Suppressor macrophage (primary cell): ENCODE measurements at regions not wholly inside any gene's neighbourhood (a gene's known extent, or its start where the extent isn't known, plus 50 kb on each side); places are given as distances from the start of the nearest gene placed in this dataset.

Experiments
- DNase-seq, 4 experiments: peaks; one replicate each; pipeline ENCODE4 v3.0.0-alpha.2; 2020 to 2022

GRCh38 chr6:168210239-168211105 is 109.1 kb downstream of the DACT2 start:
- DNase-seq = no peak

DNA sequence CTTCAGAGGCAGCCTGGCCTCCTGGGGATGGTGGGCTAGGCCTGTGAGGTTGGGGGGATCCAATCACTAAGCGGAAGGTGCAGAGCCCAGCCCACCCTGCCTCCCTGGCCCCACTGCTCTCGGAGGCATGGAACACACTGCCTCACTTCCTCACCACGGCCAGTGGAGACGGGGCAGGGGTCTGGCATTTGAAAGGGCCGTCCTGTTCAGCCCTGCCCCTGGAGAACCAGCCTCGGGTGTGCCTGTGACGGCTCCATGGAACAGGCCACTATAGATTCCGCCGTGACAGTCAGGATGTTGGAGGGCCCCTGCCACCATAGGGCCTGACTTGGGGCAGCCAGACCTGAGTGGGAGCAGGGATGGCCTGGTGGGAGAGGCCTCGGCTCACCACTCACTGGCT is 110.2 kb downstream of the DACT2 start:
- DNase-seq = no peak

DNA sequence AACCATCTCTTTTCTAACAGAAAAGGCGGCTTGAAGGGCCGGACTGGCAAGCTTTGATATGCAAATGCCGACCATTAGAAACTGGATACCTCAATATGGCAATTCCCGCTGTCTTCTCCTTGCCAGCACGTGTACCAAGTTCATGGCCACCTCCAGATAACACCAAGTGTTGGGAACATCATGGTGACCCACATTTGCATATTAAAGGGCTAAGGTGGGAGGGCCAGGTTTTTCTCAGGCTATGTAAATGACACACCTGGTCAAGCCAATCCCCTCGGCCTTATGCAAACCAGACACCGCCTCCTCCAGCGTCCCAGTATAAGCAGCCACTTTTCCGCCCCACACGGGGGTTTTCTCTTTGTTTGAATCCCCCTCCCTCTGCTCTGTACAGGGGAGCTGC is 110.7 kb downstream of the DACT2 start:
- no peak for DNase-seq

- DNase-seq = no peak
These were observed 111.2 kb downstream of the DACT2 start for GRCh38 chr6:168208402-168208801.

DNA sequence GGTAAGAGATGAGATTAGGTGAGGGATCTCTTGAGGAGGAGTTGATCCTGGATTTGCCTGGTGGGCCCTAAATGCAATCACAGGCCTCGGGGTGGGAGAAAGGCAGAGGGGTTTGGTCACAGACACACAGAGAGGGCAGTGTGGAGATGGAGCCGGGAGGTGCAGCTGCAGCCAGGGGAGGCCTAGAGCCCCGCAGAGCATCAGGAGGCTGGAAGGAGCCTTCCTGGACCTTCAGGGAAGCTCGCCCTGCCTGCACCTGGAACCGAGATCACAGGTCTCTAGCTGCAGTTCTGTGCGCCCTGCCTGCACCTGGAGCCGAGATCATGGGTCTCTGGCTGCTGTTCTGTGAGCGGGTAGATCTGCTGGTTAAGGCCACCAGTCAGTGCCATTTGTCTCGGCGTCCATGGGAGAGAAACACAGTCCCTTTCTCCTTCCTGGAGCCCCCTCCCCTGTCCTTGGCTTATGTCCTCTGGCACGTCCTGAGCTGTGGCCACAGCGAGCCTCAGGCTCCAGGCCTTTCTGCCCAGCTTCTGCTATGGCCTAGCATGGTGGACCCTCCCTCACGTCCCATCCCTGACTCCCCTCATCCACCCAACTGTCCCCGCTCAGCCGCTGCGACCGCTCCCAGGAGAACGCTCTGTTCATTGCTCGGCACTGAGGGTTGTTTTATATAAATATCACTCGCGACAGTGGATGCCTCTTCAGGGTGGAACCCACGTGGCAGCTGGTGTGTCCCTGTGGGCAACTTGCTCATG is 112.0 kb downstream of the DACT2 start:
- DNase-seq = no peak

- DNase-seq = no peak
These were observed 112.8 kb downstream of the DACT2 start for GRCh38 chr6:168206661-168207274.

- no peak for DNase-seq
These were observed 113.4 kb downstream of the DACT2 start for GRCh38 chr6:168206186-168206585.

GRCh38 chr6:168201799-168202198 is 117.8 kb downstream of the DACT2 start:
- DNase-seq = no peak

DNA sequence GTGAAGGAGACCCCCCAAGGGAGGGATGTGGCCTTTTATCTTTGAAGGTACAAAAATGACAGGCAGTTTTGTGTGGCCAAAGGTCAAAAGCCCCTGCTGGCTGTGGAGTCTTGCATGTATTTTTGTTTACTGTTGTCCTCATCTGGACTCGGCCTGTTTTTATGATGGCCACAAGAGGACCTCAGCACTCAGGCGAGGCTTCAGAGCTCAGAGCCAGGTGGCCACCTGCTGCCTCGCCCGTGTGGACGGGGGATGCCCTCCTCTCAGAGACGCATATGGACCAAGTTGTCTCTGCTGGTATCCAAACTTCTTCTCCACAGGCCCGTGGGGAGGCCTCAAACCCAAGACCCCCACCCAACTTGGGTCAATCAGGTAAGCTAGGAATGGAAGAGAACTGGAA is 118.2 kb downstream of the DACT2 start:
- DNase-seq = no peak

DNA sequence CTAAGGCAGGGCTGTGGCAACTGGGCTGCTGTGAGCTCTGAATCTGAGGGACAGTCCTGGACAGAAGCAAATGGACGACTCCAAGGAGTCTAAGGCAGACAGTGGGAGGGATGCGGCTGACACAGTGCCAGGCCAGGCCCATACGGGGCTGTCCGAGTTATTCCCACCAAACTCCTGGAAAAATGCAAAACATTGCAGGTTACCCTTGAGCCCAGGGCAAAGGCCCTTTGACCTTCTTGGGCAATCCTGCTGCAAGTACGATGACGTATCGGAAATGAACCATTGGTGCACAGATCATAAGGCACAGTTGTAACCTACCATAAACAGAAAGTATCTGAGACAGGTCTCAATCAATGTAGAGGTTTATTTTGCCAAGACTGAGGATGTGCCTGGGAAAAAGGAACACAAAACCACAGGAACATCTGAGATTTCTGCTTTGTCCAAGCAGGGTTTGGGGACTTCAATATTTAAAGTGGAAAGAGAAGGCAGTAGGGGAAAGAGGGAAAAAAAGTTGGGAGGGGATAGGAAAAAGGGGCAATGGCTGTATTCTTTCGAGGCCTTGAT is 118.9 kb downstream of the DACT2 start:
- DNase-seq = no peak

DNA sequence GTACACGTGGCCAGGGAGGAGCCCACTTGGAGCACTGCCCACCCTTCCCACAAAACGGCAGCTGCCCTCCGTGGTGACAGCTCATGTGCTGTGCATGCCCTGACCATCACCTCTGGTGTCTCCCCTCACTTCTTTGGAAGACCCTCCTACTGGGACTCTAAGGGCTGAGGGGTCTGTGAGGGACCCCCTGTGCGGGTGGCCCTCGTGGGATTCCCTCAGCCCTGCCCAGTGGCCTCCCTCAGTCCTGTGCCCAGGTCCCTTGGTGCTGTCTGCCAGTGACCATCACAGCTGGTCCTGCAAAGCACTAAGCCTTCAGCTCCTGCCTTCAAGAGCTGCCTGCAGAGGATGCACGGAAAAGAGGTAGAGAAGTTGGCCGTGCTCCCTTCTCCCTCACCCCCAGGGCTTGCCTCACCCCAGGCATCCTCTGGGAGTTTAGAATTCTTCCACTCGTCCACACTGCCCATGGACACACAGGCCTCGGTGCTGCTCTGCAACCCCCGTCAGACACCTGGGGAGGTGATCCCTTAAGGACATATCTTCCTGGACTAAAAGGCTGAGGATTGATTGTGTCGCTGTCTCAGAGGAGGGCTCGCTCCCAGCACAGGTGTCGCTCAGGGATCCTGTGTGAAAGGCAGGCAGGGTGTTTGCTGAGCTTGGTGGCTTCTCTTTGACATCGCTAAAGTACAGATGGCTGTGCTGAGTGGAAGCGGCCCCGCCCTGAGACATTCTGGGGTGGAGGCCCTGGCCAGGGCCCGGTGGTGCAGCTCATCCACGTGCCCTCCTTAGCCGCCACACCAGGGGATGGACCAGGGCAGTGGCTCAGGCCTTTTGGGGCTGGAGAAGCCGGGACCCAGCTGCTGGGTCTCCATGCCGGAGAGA is 119.5 kb upstream of the FRMD1 start:
- no peak for DNase-seq

- no peak for DNase-seq
These were observed 118.8 kb upstream of the FRMD1 start for GRCh38 chr6:168197636-168198301.

DNA sequence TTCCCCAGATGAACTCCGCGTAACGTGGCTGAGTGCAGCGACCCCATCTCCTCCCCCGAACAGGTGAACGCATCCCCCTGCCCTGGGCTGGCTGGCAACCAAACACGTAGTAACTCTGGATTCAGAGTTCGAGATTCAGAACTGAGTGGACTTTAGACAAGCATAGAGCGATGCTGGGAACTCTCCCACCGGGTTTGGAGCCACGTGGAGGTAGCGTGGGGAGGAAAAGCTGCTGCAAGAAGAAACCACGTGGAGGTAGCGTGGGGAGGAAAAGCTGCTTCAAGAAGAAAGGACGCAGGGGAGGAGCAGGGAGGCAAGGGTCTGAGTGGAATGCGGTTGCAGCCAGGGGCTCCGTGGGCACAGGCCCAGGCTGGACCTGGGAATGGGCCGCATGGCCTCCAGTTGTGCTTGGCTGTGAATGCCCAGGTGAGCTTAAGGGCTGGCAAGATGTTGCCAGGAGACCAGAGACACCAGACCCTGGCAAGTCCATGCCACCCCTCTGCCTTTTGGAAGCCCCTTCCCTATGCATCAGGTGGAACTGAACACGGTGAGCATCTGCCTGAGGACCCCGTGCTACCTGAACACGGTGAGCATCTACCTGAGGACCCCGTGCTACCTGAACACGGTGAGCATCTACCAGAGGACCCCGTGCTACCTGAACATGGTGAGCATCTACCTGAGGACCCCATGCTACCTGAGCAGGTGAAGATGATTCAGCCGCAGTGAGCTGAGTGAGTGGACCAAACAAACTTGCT is 118.0 kb upstream of the FRMD1 start:
- DNase-seq = no peak

DNA sequence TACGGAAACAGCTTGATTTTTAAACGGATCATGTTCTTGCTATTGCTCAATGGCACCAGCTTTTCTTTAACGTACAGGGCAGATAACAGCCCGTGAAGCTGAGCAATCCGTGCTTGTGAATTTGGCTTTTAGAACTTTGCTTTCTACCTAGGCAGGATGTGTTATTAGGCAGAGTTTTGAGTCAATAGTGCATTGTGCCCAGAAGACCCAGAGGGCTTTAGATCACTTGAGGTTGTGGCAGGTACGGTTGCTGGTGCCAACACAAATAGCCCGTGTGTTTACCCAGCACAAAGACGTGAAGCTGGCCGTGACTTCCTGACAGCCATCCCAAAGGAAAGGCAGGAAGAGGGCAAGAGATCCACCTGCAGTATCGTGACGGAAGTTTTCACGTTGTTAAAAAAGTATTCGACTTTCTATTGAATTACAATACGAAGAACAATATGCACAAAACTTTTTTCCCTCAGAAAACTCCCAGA is 117.4 kb upstream of the FRMD1 start:
- no peak for DNase-seq

DNA sequence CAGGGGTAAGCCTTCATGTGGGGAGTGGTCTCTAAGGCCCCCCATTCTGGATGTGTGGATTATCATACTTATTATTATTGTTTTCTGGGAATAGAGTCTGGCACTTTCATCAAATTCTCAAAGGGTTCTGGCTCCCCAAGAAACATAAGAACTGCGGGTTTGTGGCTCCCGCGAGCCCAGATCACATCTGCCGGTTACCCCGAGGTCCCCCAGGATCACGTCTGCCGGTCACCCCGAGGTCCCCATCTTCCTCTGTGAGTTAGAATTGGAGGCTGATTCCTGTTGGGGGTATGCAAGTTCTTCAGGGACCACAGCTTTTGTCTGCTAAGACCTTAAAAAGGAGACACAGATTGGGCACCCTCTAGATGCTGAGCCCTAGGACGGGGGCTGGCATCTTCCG is 116.7 kb upstream of the FRMD1 start:
- no peak for DNase-seq

GRCh38 chr6:168194732-168195567 is 115.9 kb upstream of the FRMD1 start:
- no peak for DNase-seq

DNA sequence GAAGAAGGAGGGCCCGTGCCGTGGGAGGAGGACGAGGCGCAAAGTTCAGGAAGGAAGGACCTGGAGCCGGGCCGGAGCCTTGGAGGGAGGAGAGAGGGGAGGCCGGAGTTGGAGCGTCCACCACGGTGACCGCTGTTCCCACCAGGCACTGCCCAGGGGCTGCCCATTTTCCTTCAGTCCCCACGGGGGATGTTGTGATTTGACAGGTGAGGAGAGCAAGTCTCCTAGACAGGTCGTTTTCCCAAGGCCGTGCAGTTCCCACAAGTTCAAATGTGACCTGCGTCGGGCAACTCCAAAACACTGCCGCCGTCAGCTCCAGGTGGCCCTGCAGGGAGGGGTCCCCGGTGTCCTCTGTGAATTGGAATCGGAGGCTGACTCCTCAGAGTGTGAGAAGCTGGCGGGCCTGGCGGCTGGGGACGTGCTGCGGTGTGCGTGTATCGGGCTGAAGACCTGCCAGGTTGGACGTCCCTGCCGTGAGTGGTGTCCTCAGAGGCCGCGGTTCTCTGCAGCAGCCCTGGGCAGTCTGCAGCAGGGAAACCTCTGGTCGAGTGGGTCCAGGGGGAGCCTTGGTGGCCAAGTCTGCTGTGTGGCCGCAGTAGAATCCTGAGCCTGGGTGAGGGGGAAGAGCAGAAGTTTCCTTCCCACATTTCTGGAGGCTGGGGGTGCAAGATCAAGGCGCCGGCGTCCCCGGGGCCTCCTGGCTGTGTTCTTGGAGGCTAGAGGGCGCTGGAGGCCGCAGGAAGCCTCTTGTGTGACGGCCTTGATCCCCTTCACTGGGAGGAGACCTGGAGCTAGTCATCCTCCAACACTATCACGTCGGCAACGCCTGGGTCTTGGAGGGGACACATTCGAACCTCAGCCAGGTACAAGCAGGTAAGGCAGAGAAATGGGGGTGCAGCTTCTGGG is 115.1 kb upstream of the FRMD1 start:
- DNase-seq = no peak
